K562 (cell line): ENCODE measurements at regions not wholly inside any gene's neighbourhood (a gene's known extent, or its start where the extent isn't known, plus 50 kb on each side); places are given as distances from the start of the nearest gene placed in this dataset.

Source experiments
- ATAC-seq: fragments of 200-7000 bp; cut with Tn5 transposase; 3 replicates; pipeline ENCODE4 v1.9.1; 2020; ENCODE audit warnings: moderate library complexity
- BruUV-seq: library from RNA; stranded (reverse); fragments of 400-500 nt; replicated peaks from 2 replicates; lab custom pipeline; 2021; lab: Mats Ljungman, UMichigan
- CTCF ChIA-PET: fragments of 300-600 bp; formaldehyde crosslinking; extraction: SDS; loops from one replicate; lab custom pipeline; 2021; ENCODE audit warnings: low intra/inter-chr PET ratio; lab: Yijun Ruan, JAX
- POLR2A ChIA-PET: fragments of 300-600, 350-650 bp; sonication (Branson Sonifier 250); formaldehyde crosslinking; extraction: SDS; loops from one replicate; lab custom pipeline; 2021; ENCODE audit warnings: antibody characterized with exemption, inconsistent platforms; lab: Yijun Ruan, JAX
- DNase-seq, 4 experiments: peaks; one replicate each; pipeline versions ENCODE4 v3.0.0 to v3.0.0-alpha.2; 2011 to 2018; ENCODE audit warnings: low spot score in 3 of 4, mixed read lengths in 3 of 4; ENCODE audit errors: extremely low read depth in 1 of 4
- FAIRE-seq: peaks from 2 replicates; lab custom pipeline; 2011; peaks lifted over from hg19 to GRCh38; lab: Jason Lieb, UNC
- H2AFZ ChIP-seq: 2 replicates; pipeline ENCODE4 v1.6.0; 2011; ENCODE audit warnings: low read depth, low read length, control low read depth, inconsistent platforms
- H3K27ac ChIP-seq: fragments of 200-600 bp; 3 replicates; pipeline ENCODE4 v1.8.0; 2011; ENCODE audit warnings: low read depth, mild to moderate bottlenecking, control low read depth, inconsistent platforms, low read length, moderate library complexity, mixed read lengths; ENCODE audit errors: extremely low read depth
- H3K27me3 ChIP-seq, 2 experiments: fragments of 300-600 bp in 1 of 2; 2 replicates in 1 of 2; 3 replicates in 1 of 2; pipeline versions ENCODE4 v1.6.0 to v1.8.0; 2011; ENCODE audit warnings: inconsistent platforms in 2 of 2, low read length in 2 of 2, mild to moderate bottlenecking in 1 of 2, mixed read lengths in 1 of 2, moderate library complexity in 1 of 2; ENCODE audit not compliant: control insufficient read depth in 2 of 2, insufficient read depth in 2 of 2
- H3K36me3 ChIP-seq: fragments of 300-600 bp; 3 replicates; pipeline ENCODE4 v1.8.0; 2011; ENCODE audit warnings: mild to moderate bottlenecking, low read length, inconsistent platforms; ENCODE audit not compliant: control insufficient read depth, insufficient read depth
- H3K4me1 ChIP-seq, 2 experiments: fragments of 200-600 bp in 1 of 2; replicated peaks in 1 of 2; 2 replicates in 1 of 2; 3 replicates in 1 of 2; pipeline versions ENCODE4 v1.5.1 to v1.8.0; 2011; ENCODE audit warnings: inconsistent platforms in 2 of 2, low read length in 2 of 2, mild to moderate bottlenecking in 1 of 2, mixed read lengths in 1 of 2, moderate library complexity in 1 of 2; ENCODE audit not compliant: control insufficient read depth in 2 of 2, insufficient read depth in 2 of 2
- H3K4me2 ChIP-seq: 2 replicates; pipeline ENCODE4 v1.6.1; 2011; ENCODE audit warnings: low read length, control low read depth, inconsistent platforms, mixed read lengths; ENCODE audit not compliant: insufficient read depth
- H3K4me3 ChIP-seq: fragments of 200-600 bp; sonication (generic), shearing (Covaris generic); 2 replicates; pipeline ENCODE4 v1.5.1; 2016; ENCODE audit warnings: control low read depth, inconsistent platforms
- H3K79me2 ChIP-seq: fragments of 200-600 bp; 3 replicates; pipeline ENCODE4 v1.8.0; 2011; ENCODE audit warnings: low read length, inconsistent platforms; ENCODE audit not compliant: control insufficient read depth, insufficient read depth
- H3K9ac ChIP-seq, 2 experiments: 2 replicates each; pipeline versions ENCODE4 v1.6.0 to v1.6.1; 2011; ENCODE audit warnings: low read depth in 2 of 2, low read length in 2 of 2, control low read depth in 1 of 2, inconsistent platforms in 1 of 2, mild to moderate bottlenecking in 1 of 2, mixed read lengths in 1 of 2; ENCODE audit not compliant: insufficient read depth in 1 of 2
- H3K9me1 ChIP-seq: one replicate; pipeline ENCODE4 v1.6.0; 2011; ENCODE audit warnings: inconsistent platforms, mild to moderate bottlenecking, low read length, moderate library complexity; ENCODE audit not compliant: control insufficient read depth, insufficient read depth
- H3K9me3 ChIP-seq: replicated peaks from 2 replicates; pipeline ENCODE4 v1.5.1; 2011; ENCODE audit warnings: low read depth, low read length, inconsistent platforms; ENCODE audit not compliant: control insufficient read depth, insufficient read depth
- H4K20me1 ChIP-seq: replicated peaks from 2 replicates; pipeline ENCODE4 v1.6.1; 2011; ENCODE audit warnings: low read length, inconsistent platforms, mixed read lengths; ENCODE audit not compliant: control insufficient read depth, insufficient read depth
- ATF2 ChIP-seq: sonication (generic); formaldehyde crosslinking; IDR thresholded peaks from 2 replicates; pipeline ENCODE4 v1.8.1; 2022; ENCODE audit warnings: missing genetic modification reagents
- CREB5 ChIP-seq: fragments of 250-450 bp; sonication (Bioruptor Pico); IDR thresholded peaks from 2 replicates; pipeline ENCODE4 v1.5.0; 2020; ENCODE audit warnings: mild to moderate bottlenecking
- E2F1 ChIP-seq: sonication (generic); formaldehyde crosslinking; IDR thresholded peaks from 2 replicates; pipeline ENCODE4 v1.8.1; 2023; ENCODE audit warnings: mild to moderate bottlenecking, missing genetic modification reagents, moderate library complexity
- ESRRA ChIP-seq: fragments of 450-650 bp; IDR thresholded peaks from 2 replicates; pipeline ENCODE4 v1.6.1; 2014; ENCODE audit warnings: low read depth, mild to moderate bottlenecking, moderate library complexity, borderline replicate concordance
- ETS1 ChIP-seq: conservative IDR thresholded peaks from 2 replicates; pipeline ENCODE4 v1.6.1; 2011; ENCODE audit warnings: low read depth, mild to moderate bottlenecking, low read length; ENCODE audit not compliant: control insufficient read depth
- HDAC8 ChIP-seq: fragments of 450-650 bp; IDR thresholded peaks from 2 replicates; pipeline ENCODE4 v1.6.1; 2016; ENCODE audit warnings: mild to moderate bottlenecking, missing genetic modification characterization, moderate library complexity, missing compliant biosample characterization
- MLX ChIP-seq, 2 experiments: fragments of 450-650 bp in 1 of 2; sonication (generic) in 1 of 2; formaldehyde crosslinking; conservative IDR thresholded peaks; 2 replicates each; pipeline versions ENCODE4 v1.4.0 to v1.8.1; 2020 to 2022; ENCODE audit warnings: mild to moderate bottlenecking in 1 of 2, missing genetic modification reagents in 1 of 2
- NFE2 ChIP-seq: IDR thresholded peaks from 2 replicates; pipeline ENCODE4 v1.6.1; 2014; ENCODE audit warnings: antibody characterized with exemption, low read depth
- NKRF ChIP-seq: fragments of 450-650 bp; IDR thresholded peaks from 2 replicates; pipeline ENCODE4 v1.6.1; 2016; ENCODE audit warnings: borderline replicate concordance
- NR2C2 ChIP-seq, 2 experiments: fragments of 200-800 bp in 1 of 2; sonication (Bioruptor generic) in 1 of 2; sonication (generic) in 1 of 2; formaldehyde crosslinking in 1 of 2; IDR thresholded peaks; 2 replicates each; pipeline versions ENCODE4 v1.6.1 to v1.8.0; 2016 to 2022; ENCODE audit warnings: mild to moderate bottlenecking in 1 of 2, missing compliant biosample characterization in 1 of 2, missing genetic modification characterization in 1 of 2, missing genetic modification reagents in 1 of 2
- PHB ChIP-seq: fragments of 250-450 bp; sonication (Bioruptor Pico); IDR thresholded peaks from 2 replicates; pipeline ENCODE4 v1.5.0; 2021
- RCOR1 ChIP-seq, 2 experiments: IDR thresholded peaks; 2 replicates each; pipeline ENCODE4 v1.6.1; 2012; ENCODE audit warnings: low read depth in 2 of 2, low read length in 2 of 2, borderline replicate concordance in 1 of 2, improper control_type of control experiment in 1 of 2
- TFAM ChIP-seq: fragments of 250-450 bp; sonication (Bioruptor Pico); conservative IDR thresholded peaks from 2 replicates; pipeline ENCODE4 v1.5.0; 2021; ENCODE audit warnings: mild to moderate bottlenecking, moderate library complexity
- ZNF140 ChIP-seq: fragments of 250-450 bp; sonication (Bioruptor Pico); IDR thresholded peaks from 2 replicates; pipeline ENCODE4 v1.8.0; 2021; ENCODE audit warnings: moderate library complexity, mild to moderate bottlenecking, inconsistent platforms
- ZNF232 ChIP-seq: sonication (generic); formaldehyde crosslinking; IDR thresholded peaks from 2 replicates; pipeline ENCODE4 v1.8.0; 2022; ENCODE audit warnings: mild to moderate bottlenecking, missing genetic modification reagents
- WGBS: fragments of 100-300 bp; shearing (Covaris generic); methylation state at CpG from one replicate; pipeline ENCODE4 v1.1.6; 2016; ENCODE audit warnings: low coverage, mixed read lengths; ENCODE audit not compliant: insufficient coverage; ENCODE audit errors: missing lambda C conversion rate; 5-methylcytosine and 5-hydroxymethylcytosine counted together
- in situ Hi-C: fragments of 300-500 bp; cut with MboI; formaldehyde crosslinking; loops from 4 replicates; pipeline ENCODE4 v1.15.0; 2018; ENCODE audit warnings: inconsistent platforms, mixed read lengths
- intact Hi-C: fragments of 100-400 bp; cut with micrococcal nuclease; formaldehyde crosslinking; loops from 2 replicates; pipeline ENCODE4 v1.14.2; 2022

GRCh38 chr2:41917587-41917986, 130.2 kb upstream of the PKDCC start:
- Histone ChIP-seq H3K27ac (no peak overlapping the region), H3K36me3 (no peaks in the 10 kb centered on the region), H3K4me1 (no peaks in the 10 kb centered on the region), H3K79me2 (no peaks in the 10 kb centered on the region), H2AFZ (no peak overlapping the region), H3K4me3 (no peak overlapping the region), H3K9me1 (no peaks in the 10 kb centered on the region), H4K20me1 (no peaks in the 10 kb centered on the region), H3K4me2 (no peak overlapping the region), H3K9me3 (no peaks in the 10 kb centered on the region), H3K9ac (no peak overlapping the region), H3K27me3 (no peaks in the 10 kb centered on the region; a peak in 1 of 5 replicates)
- intact Hi-C loops (no loop called here), in situ Hi-C loops (no loop called here)
- CTCF ChIA-PET, result no interaction called here
- FAIRE-seq (no peak), ATAC-seq (no peak), DNase-seq (no peak)
- BruUV-seq, result no TSS peak
- WGBS, result 4% methylated on average over 2 of the region's 2 CpGs
- POLR2A ChIA-PET, result no interaction called here
- TF ChIP-seq TFAM (no peak), ETS1 (no peak), CREB5 (no peak), ZNF232 (CRISPR knock-in tag) (no peak), ZNF140 (no peak), ATF2 (CRISPR knock-in tag) (no peak), E2F1 (no peak), PHB (CRISPR knock-in tag) (no peak), NFE2 (no peak), MLX (CRISPR knock-in tag; conservative IDR thresholded peaks at IDR 0.05) (no peak), RCOR1 (IDR thresholded peaks at IDR 0.05; ENCODE audit: borderline replicate concordance in 1 of 2, low read depth in 2 of 2, low read length in 2 of 2) (no peak), NR2C2 (CRISPR knock-in tag; IDR thresholded peaks at IDR 0.05) (no peak), NR2C2 (tag; IDR thresholded peaks at IDR 0.05) (no peak), NKRF (no peak), HDAC8 (no peak), ESRRA (no peak)
